GM04503 (cell line): ENCODE measurements at regions not wholly inside any gene's neighbourhood (a gene's known extent, or its start where the extent isn't known, plus 50 kb on each side); places are given as distances from the start of the nearest gene placed in this dataset.

Experiments used
- DNase-seq: peaks from one replicate; pipeline ENCODE4 v3.0.0-alpha.2; 2012; ENCODE audit warnings: low read depth

- DNase-seq = no peak
These were observed 452.1 kb downstream of the HDGFL1 start for GRCh38 chr6:23021487-23021886.

DNA sequence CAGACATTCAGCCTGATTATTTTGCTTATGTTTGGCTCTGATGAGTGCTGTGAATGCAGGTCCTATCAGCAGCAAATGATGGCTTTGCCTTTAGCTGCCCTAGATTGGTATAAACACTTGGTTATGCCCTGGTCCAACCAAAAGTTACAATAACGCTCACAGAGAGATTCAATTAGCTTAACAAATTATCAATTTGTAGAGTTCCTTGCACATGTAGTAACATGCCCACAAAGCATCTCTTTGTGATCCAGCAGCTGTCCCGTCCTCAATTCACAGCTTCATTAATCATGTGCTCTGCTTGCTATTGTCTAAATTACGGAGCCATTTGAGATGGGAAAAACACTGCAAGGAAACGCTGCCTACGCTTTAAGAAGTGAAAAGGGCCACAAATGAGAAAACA, 457.9 kb downstream of the HDGFL1 start:
- DNase-seq = no peak

DNA sequence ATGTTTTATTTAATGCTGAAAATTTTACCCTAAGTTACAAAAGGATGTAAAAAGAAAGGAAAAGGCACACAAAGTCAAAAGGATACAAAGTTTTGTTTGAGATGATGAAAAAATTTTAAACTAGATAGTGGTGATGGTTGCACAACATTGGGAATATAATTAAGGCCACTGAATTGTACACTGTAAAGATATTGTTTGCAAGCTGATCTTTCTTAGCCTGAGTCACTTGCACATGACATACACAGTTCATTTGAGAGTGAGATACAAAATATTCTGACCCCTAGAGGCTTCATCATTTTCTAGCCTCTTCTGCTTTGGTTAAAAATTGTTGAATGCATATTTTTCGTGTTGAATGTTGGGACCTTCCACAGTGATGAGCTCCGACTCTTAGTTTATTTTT, 462.6 kb downstream of the HDGFL1 start:
- DNase-seq = no peak

- no peak for DNase-seq
These were observed 465.6 kb downstream of the HDGFL1 start for GRCh38 chr6:23034926-23035325.

- no peak for DNase-seq
These were observed 467.1 kb downstream of the HDGFL1 start for GRCh38 chr6:23036406-23036983.

DNA sequence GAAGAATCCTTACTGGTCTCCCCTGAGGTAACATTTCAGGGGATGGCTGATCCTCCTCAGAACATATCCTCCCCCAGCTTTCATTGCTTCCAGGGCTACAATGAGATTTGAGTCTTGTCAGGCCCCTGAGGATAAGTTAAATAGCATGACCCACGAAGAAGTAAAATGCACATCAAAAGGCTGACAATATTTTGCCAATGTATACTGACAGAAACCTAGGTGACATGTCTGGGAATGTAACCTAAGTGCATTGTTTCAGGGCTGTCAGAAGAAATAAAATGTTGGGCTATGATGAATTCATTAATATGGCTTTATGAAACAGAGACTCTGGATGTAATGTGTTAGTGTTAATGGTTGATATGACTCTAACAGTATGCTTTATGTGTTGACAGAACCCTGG, 471.5 kb downstream of the HDGFL1 start:
- no peak for DNase-seq

DNA sequence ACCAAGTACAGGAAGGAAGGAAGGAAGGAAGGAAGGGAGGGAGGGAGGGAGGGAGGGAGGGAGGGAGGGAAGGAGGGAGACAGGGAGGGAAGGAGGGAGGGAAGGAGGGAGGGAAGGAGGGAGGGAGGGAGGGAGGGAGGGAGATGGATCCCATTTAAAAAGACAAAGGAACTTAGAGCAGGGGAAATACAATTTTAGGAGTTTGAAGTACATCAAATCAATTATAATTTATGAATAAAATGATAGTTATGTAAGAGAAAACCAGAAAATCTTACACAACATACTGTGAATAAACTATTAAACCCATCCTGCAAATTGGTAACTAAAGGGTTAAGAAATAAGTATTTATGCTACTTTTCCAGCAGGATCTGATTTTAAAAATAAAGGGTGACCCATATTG, 475.9 kb downstream of the HDGFL1 start:
- no peak for DNase-seq

- no peak for DNase-seq
These were observed 486.2 kb downstream of the HDGFL1 start for GRCh38 chr6:23055523-23055922.

- DNase-seq = no peak
These were observed 504.5 kb downstream of the HDGFL1 start for GRCh38 chr6:23073821-23074220.

- no peak for DNase-seq
These were observed 508.4 kb downstream of the HDGFL1 start for GRCh38 chr6:23077772-23078171.

DNA sequence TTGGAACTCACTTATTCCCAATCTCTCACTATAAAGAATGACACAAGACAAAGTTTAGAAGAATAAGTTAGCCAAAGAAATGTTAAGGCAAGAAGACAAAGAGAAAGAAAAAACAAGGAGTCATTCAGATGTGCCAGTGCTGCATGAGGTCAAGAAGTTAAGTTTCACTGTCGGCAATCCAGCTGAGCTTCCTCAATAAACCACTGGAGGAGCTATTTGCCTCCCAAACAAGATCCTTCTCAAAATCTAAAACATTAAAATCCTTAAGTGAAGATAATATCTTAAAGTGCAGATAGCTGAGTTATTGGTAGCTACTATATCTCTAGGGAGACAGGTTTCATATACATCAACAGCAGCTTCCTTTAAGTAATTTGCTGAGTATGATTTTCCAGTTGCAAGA, 512.3 kb downstream of the HDGFL1 start:
- no peak for DNase-seq

DNA sequence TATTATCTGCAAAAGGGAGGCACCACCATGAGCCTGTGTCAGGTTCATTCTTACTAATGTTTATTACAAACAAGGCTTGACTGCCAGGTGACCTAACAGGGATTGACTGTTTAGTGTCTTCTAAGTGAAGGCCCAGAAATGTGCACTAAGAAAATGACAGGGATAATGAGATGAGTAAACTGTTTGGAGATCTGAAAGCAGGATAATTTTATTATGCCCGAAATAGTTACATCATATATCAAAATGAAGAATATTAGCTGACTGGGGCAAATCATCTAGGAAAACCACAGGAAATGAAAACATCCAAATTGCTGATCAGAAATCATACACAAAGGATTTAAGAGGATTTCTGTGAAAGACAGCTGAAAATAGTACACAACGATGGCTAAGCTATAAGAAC, 516.7 kb downstream of the HDGFL1 start:
- DNase-seq = no peak

GRCh38 chr6:23087471-23087870, 518.1 kb downstream of the HDGFL1 start:
- no peak for DNase-seq

DNA sequence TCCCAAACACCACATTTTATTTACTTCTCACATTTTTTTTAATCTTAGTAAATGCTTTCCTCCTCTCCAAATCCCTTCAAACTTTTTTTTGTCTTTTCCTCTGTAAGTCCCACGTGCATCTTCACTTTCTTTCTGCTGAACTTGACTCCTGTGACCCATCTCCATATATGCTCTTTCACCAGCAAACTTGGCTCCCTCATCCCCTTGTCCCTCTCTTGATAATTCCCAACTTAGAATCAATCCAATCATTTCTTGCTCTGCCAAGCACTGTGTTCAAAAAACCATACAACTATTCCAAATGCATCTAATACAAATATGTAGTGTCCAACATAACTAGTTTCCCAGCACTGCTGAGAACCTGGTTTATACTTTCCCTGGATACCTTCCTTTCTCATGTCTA, 519.4 kb downstream of the HDGFL1 start:
- no peak for DNase-seq

GRCh38 chr6:23089981-23090380, 520.6 kb downstream of the HDGFL1 start:
- no peak for DNase-seq

DNA sequence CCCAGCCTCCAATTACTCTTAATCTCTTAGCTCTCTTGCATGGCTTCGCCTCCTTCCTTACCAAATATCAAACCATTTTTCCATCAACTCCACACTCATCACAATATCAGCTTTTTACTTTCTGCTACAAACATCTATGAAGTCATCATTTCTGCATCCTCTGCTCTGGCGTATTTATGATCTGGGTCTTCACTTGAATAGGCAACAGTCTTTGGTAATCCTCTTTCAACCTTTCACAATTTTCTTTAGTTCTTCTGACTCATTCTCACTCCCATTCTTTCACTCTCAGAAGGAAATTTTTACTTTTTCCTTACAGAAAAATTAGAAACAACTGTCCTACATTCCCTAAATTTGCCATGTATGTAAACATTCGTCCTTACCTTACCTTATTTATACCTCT, 522.4 kb downstream of the HDGFL1 start:
- peak; percentile 11 for DNase-seq

- no peak for DNase-seq
These were observed 527.5 kb downstream of the HDGFL1 start for GRCh38 chr6:23096876-23097275.

- DNase-seq = no peak
These were observed 528.2 kb downstream of the HDGFL1 start for GRCh38 chr6:23097566-23097965.

DNA sequence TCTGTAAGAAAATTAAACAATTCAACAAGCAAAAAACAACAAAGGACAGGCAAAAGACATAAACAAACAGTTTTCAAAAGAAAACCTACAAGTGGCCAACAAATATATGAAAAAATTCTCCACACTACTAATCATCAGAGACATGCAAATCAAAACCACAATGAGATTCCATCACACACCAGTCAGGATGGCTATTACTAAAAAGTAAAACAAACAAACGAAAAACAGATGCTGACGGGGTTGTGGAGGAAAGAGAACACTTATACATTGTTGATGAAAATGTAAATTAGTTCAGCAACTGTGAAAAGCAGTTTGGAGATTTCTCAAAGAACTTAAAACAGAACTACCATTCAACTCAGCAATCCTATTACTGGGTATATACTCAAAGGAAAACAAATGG, 537.6 kb downstream of the HDGFL1 start:
- peak; percentile 64 for DNase-seq

DNA sequence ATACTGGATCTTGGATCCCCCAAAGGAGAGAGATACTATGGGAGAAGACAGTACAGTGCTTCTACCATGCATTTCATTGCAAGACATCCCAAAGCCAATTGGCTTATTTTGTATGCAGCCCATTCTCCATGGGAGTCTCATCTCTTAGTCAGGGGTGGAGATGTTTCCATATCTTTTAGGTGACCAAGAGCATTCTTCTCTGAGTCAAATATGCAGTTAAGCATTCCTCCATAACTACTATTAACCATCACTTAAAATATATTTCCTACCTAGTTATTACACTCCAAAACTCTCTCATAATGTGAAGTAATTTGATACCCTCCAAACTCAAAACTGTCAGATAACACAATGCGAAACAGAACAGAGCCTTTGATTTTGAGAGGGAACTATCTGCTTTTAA, 542.6 kb downstream of the HDGFL1 start:
- peak; percentile 67 for DNase-seq

GRCh38 chr6:23114812-23115504, 545.6 kb downstream of the HDGFL1 start:
- no peak for DNase-seq

- no peak for DNase-seq
These were observed 568.2 kb downstream of the HDGFL1 start for GRCh38 chr6:23137611-23138010.

- peak; percentile 6 for DNase-seq
These were observed 571.5 kb downstream of the HDGFL1 start for GRCh38 chr6:23140871-23141270.

DNA sequence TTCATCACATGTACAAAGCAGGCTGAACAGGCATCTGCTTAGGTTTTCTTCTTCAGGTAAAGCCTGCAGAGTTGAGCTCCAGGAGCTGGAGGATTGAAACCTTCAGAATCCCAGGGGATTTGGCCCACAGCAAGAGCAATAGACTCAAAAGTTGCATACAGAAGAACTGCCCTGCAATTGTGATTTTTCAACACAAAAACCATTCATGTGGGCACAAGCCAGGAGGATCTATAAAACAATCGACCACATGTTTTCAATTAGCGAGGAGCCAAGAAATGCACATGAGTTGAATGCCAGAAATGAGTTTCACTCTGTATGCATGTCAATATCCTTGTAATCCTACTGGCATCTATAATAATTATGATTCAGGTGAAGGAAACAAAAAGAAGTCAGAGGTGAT, 576.4 kb downstream of the HDGFL1 start:
- peak; percentile 22 for DNase-seq
